ENCODE measurements at regions not wholly inside any gene's neighbourhood (a gene's known extent, or its start where the extent isn't known, plus 50 kb on each side); places are given as distances from the start of the nearest gene placed in this dataset.

- TF ChIP-seq CTCF (conservative IDR thresholded peaks at IDR 0.05; ENCODE audit: low read depth, low read length), result no peak
- H3K4me3 ChIP-seq (ENCODE audit: low read length), result no peak overlapping the region
- DNase-seq (ENCODE audit: low read depth), result no peak
Observed at GRCh38 chr16:27691721-27692120, 141.8 kb downstream of the KATNIP start.

GRCh38 chr16:27692576-27692975 is 142.6 kb downstream of the KATNIP start:
- no peak for DNase-seq (ENCODE audit: low read depth)
- no peak overlapping the region for H3K4me3 ChIP-seq (ENCODE audit: low read length)
- TF ChIP-seq CTCF (conservative IDR thresholded peaks at IDR 0.05; ENCODE audit: low read depth, low read length), result no peak

- H3K4me3 ChIP-seq (ENCODE audit: low read length), result no peak overlapping the region
- DNase-seq (ENCODE audit: low read depth), result no peak
- no peak for TF ChIP-seq CTCF (conservative IDR thresholded peaks at IDR 0.05; ENCODE audit: low read depth, low read length)
Observed at GRCh38 chr16:27695161-27695560, 145.2 kb downstream of the KATNIP start.

DNA sequence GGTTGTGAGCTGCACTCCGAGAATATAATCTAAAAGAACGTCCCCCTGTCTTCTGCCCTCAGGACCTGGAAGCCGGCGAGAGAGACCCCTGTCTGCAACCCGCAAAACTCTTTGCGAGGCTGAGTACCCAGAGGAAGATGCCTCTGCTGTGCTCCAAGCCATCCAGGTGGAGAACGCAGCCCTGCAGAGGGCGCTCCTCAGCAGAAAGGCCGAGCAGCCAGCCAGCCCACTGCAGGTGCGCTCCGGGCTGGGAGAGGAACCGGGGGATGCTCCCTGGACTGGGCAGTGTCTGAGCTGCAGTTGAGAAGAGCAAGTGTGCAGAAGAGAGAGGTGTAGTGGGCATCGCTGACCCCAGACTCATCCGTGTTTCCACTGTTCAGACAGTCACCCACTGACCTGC is 148.3 kb downstream of the KATNIP start:
- no peak for DNase-seq (ENCODE audit: low read depth)
- peak; percentile 76 for TF ChIP-seq CTCF (conservative IDR thresholded peaks at IDR 0.05; ENCODE audit: low read depth, low read length)
- no peak overlapping the region for H3K4me3 ChIP-seq (ENCODE audit: low read length)

DNA sequence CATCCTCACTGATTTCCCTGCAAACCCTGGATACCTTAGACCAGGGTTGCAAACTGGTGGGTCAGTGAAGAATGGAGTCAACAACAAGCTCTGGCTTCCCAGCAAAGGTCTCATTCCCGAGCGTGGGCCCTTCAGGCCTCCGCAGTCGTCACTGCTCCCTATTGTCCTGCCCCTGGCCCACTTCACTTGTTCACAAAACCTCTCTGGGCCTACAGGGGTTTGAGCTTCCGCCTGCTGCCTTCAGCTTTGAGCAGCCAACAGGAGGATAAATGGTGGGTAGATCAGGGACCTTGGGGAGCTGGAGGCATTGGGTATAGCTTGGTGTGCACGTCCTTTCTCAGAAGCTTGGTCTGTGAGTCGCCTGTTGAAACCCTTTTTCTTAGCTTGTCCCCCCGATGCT is 148.8 kb downstream of the KATNIP start:
- TF ChIP-seq CTCF (conservative IDR thresholded peaks at IDR 0.05; ENCODE audit: low read depth, low read length), result no peak
- no peak for DNase-seq (ENCODE audit: low read depth)
- H3K4me3 ChIP-seq (ENCODE audit: low read length), result no peak overlapping the region

- no peak for TF ChIP-seq CTCF (conservative IDR thresholded peaks at IDR 0.05; ENCODE audit: low read depth, low read length)
- no peak overlapping the region for H3K4me3 ChIP-seq (ENCODE audit: low read length)
- no peak for DNase-seq (ENCODE audit: low read depth)
Observed at GRCh38 chr16:27699540-27699939, 149.6 kb downstream of the KATNIP start.

DNA sequence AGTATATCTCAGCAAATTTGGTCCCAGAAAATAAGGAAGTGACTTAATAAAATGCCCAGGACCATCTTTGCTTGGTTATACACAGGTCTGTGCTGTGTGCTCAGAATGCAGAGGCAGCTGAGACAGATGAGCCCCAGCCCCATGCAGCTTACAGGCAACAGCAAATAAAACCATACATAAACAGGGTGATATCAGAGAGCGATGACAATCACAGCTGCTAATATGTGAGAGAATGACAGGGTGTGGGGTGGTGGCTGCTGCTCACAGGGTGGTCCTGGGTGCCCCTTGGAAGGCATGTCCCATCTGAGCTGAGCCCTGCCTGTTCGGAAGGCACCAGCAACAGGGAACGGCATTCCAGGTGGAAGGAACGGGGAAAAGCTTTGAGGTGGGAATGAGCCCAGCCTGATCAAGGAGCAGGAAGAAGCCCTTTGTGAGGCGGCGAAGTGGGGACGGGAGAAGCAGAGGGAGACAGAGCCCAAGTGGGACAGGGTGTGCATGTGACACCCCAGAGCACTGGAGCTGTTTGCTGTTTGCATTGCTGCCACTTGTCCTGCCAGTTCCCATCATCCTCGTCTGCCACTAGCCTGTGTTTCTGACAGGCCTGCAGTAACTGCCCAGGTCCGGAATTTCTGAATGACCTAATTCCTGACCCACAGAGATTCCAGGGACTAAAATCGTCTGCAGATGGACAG is 150.5 kb downstream of the KATNIP start:
- TF ChIP-seq CTCF (conservative IDR thresholded peaks at IDR 0.05; ENCODE audit: low read depth, low read length), result no peak
- no peak overlapping the region for H3K4me3 ChIP-seq (ENCODE audit: low read length)
- DNase-seq (ENCODE audit: low read depth), result no peak

Data from retinal pigment epithelial cell (primary cell).